Tibial nerve (tissue), 4 donors: ENCODE measurements at regions not wholly inside any gene's neighbourhood (a gene's known extent, or its start where the extent isn't known, plus 50 kb on each side); places are given as distances from the start of the nearest gene placed in this dataset.

ENCODE experiments used
- CTCF ChIP-seq, 5 experiments: fragments of 200-600 bp in 3 of 5; fragments of 450-650 bp in 2 of 5; sonication (generic) in 3 of 5; IDR thresholded peaks; one replicate each; pipeline ENCODE4 v1.5.1; 2016 to 2019; ENCODE audit warnings: antibody characterized with exemption in 5 of 5, mild to moderate bottlenecking in 3 of 5, moderate library complexity in 2 of 5
- EP300 ChIP-seq, 2 donors: sonication (generic); formaldehyde crosslinking; IDR thresholded peaks; one replicate each; pipeline ENCODE4 v1.6.1; 2017; ENCODE audit warnings: antibody characterized with exemption in 2 of 2, mild to moderate bottlenecking in 1 of 2

- TF ChIP-seq EP300 (IDR thresholded peaks at IDR 0.05) (no peak), CTCF (IDR thresholded peaks at IDR 0.05) (no peak)
Observed at GRCh38 chr14:21735200-21735599, 61.6 kb upstream of the OR4E1 start.
